H9 (cell line): ENCODE measurements at regions not wholly inside any gene's neighbourhood (a gene's known extent, or its start where the extent isn't known, plus 50 kb on each side); places are given as distances from the start of the nearest gene placed in this dataset.

Experiments
- DNase-seq: peaks from one replicate; pipeline ENCODE4 v3.0.0-alpha.2; 2017
- H2AFZ ChIP-seq: one replicate; pipeline ENCODE4 v1.6.1; 2013; ENCODE audit warnings: mild to moderate bottlenecking, low read length, control low read depth, moderate library complexity
- H2AK5ac ChIP-seq: 2 replicates; pipeline ENCODE4 v1.6.1; 2013; ENCODE audit warnings: low read length, control low read depth, mixed read lengths; ENCODE audit not compliant: insufficient read length
- H2BK120ac ChIP-seq: one replicate; pipeline ENCODE4 v1.6.1; 2013; ENCODE audit warnings: low read depth, mild to moderate bottlenecking, low read length, control low read depth, inconsistent platforms; ENCODE audit not compliant: poor library complexity, severe bottlenecking
- H2BK12ac ChIP-seq: 2 replicates; pipeline ENCODE4 v1.6.1; 2013; ENCODE audit warnings: low read length, control low read depth, mixed read lengths, low read depth; ENCODE audit not compliant: insufficient read length
- H2BK15ac ChIP-seq: 2 replicates; pipeline ENCODE4 v1.6.1; 2013; ENCODE audit warnings: low read depth, low read length, control low read depth
- H2BK20ac ChIP-seq: one replicate; pipeline ENCODE4 v1.6.1; 2013; ENCODE audit warnings: low read depth, mild to moderate bottlenecking, low read length, control low read depth, inconsistent platforms; ENCODE audit not compliant: poor library complexity, severe bottlenecking
- H2BK5ac ChIP-seq: 2 replicates; pipeline ENCODE4 v1.6.1; 2013; ENCODE audit warnings: low read length, control low read depth, mixed read lengths; ENCODE audit not compliant: insufficient read length
- H3K14ac ChIP-seq: 2 replicates; pipeline ENCODE4 v1.6.1; 2013; ENCODE audit warnings: low read length, control low read depth; ENCODE audit not compliant: insufficient read depth
- H3K18ac ChIP-seq: 2 replicates; pipeline ENCODE4 v1.6.1; 2013; ENCODE audit warnings: low read depth, mild to moderate bottlenecking, mixed read lengths, low read length, control low read depth; ENCODE audit not compliant: insufficient read length
- H3K23ac ChIP-seq: 2 replicates; pipeline ENCODE4 v1.6.1; 2013; ENCODE audit warnings: low read length, control low read depth, mixed read lengths, low read depth; ENCODE audit not compliant: insufficient read length
- H3K23me2 ChIP-seq: 2 replicates; pipeline ENCODE4 v1.6.1; 2013; ENCODE audit warnings: low read depth, mild to moderate bottlenecking, mixed read lengths, low read length, control low read depth; ENCODE audit not compliant: insufficient read length, poor library complexity, severe bottlenecking
- H3K27ac ChIP-seq: 2 replicates; pipeline ENCODE4 v1.5.1; 2013; ENCODE audit warnings: low read length, control low read depth, mixed read lengths, low read depth; ENCODE audit not compliant: insufficient read length
- H3K27me3 ChIP-seq: 2 replicates; pipeline ENCODE4 v1.6.1; 2013; ENCODE audit warnings: low read length, control low read depth, inconsistent platforms; ENCODE audit not compliant: insufficient read depth
- H3K4ac ChIP-seq: 2 replicates; pipeline ENCODE4 v1.6.1; 2013; ENCODE audit warnings: low read depth, mild to moderate bottlenecking, control low read depth, inconsistent platforms, low read length, moderate library complexity
- H3K4me1 ChIP-seq: 2 replicates; pipeline ENCODE4 v1.6.1; 2013; ENCODE audit warnings: low read length, control low read depth, inconsistent platforms; ENCODE audit not compliant: insufficient read depth
- H3K4me2 ChIP-seq: 2 replicates; pipeline ENCODE4 v1.6.1; 2013; ENCODE audit warnings: low read length, control low read depth, mixed read lengths; ENCODE audit not compliant: insufficient read length, insufficient read depth
- H3K56ac ChIP-seq: 2 replicates; pipeline ENCODE4 v1.6.1; 2013; ENCODE audit warnings: low read depth, mild to moderate bottlenecking, mixed read lengths, low read length, control low read depth; ENCODE audit not compliant: insufficient read length
- H3K79me1 ChIP-seq: 2 replicates; pipeline ENCODE4 v1.6.1; 2013; ENCODE audit warnings: low read depth, mild to moderate bottlenecking, moderate library complexity, low read length, control low read depth, inconsistent platforms; ENCODE audit not compliant: insufficient read depth, poor library complexity, severe bottlenecking
- H3K79me2 ChIP-seq: 2 replicates; pipeline ENCODE4 v1.6.1; 2013; ENCODE audit warnings: low read length, control low read depth, inconsistent platforms; ENCODE audit not compliant: insufficient read depth
- H3K9ac ChIP-seq: 2 replicates; pipeline ENCODE4 v1.6.1; 2013; ENCODE audit warnings: low read length, control low read depth, mixed read lengths; ENCODE audit not compliant: insufficient read length; ENCODE audit errors: extremely low read depth
- H3K9me3 ChIP-seq: one replicate; pipeline ENCODE4 v1.6.1; 2013; ENCODE audit warnings: low read depth, low read length, inconsistent platforms; ENCODE audit not compliant: control insufficient read depth
- H3T11ph ChIP-seq: one replicate; pipeline ENCODE4 v1.6.1; 2013; ENCODE audit warnings: mild to moderate bottlenecking, low read length, control low read depth, inconsistent platforms
- H4K20me1 ChIP-seq: one replicate; pipeline ENCODE4 v1.6.1; 2013; ENCODE audit not compliant: control insufficient read depth, insufficient read length, insufficient read depth
- H4K5ac ChIP-seq: 2 replicates; pipeline ENCODE4 v1.6.1; 2013; ENCODE audit warnings: low read depth, mild to moderate bottlenecking, mixed read lengths, low read length, control low read depth; ENCODE audit not compliant: insufficient read length
- H4K8ac ChIP-seq: replicated peaks from 2 replicates; pipeline ENCODE4 v1.6.1; 2013; ENCODE audit warnings: low read length, control low read depth, mixed read lengths, low read depth; ENCODE audit not compliant: insufficient read length
- H4K91ac ChIP-seq: 2 replicates; pipeline ENCODE4 v1.6.1; 2013; ENCODE audit warnings: low read depth, mild to moderate bottlenecking, moderate library complexity, mixed read lengths, low read length, control low read depth; ENCODE audit not compliant: insufficient read length
- H3K27ac Mint-ChIP-seq, 3 experiments: 2 replicates in 2 of 3; 3 replicates in 1 of 3; pipeline ENCODE4 v1.8.0; 2020 to 2021; ENCODE audit warnings: mixed read lengths in 3 of 3, mild to moderate bottlenecking in 1 of 3, moderate library complexity in 1 of 3
- H3K27me3 Mint-ChIP-seq: 2 replicates; pipeline ENCODE4 v1.8.0; 2021; ENCODE audit warnings: low read depth, mild to moderate bottlenecking, moderate library complexity, mixed read lengths
- H3K36me3 Mint-ChIP-seq, 3 experiments: 2 replicates in 2 of 3; 3 replicates in 1 of 3; pipeline ENCODE4 v1.8.0; 2020 to 2021; ENCODE audit warnings: low read depth in 3 of 3, mixed read lengths in 3 of 3; ENCODE audit not compliant: insufficient read depth in 1 of 3
- H3K4me1 Mint-ChIP-seq, 2 experiments: 2 replicates each; pipeline ENCODE4 v1.8.0; 2020; ENCODE audit warnings: mixed read lengths in 2 of 2
- H3K4me3 Mint-ChIP-seq, 2 experiments: 2 replicates in 1 of 2; 3 replicates in 1 of 2; pipeline ENCODE4 v1.8.0; 2020 to 2021; ENCODE audit warnings: mild to moderate bottlenecking in 2 of 2, mixed read lengths in 2 of 2, moderate library complexity in 1 of 2
- H3K9me3 Mint-ChIP-seq, 2 experiments: 2 replicates in 1 of 2; 3 replicates in 1 of 2; pipeline ENCODE4 v1.8.0; 2020; ENCODE audit warnings: mild to moderate bottlenecking in 2 of 2, mixed read lengths in 2 of 2, moderate library complexity in 1 of 2
- CTCF ChIP-seq: fragments of 200-600 bp; sonication (generic); conservative IDR thresholded peaks from 3 replicates; pipeline ENCODE4 v1.8.0; 2021; ENCODE audit warnings: antibody characterized with exemption, mild to moderate bottlenecking
- WGBS: extraction: QIAGEN DNeasy Blood & Tissue Kit; methylation state at CpG from one replicate; pipeline ENCODE4 v1.1.7; 2013; ENCODE audit warnings: missing lambda C conversion rate, low lambda C conversion rate, mixed read lengths; ENCODE audit not compliant: insufficient read length; ENCODE audit errors: extremely low coverage; 5-methylcytosine and 5-hydroxymethylcytosine counted together

DNA sequence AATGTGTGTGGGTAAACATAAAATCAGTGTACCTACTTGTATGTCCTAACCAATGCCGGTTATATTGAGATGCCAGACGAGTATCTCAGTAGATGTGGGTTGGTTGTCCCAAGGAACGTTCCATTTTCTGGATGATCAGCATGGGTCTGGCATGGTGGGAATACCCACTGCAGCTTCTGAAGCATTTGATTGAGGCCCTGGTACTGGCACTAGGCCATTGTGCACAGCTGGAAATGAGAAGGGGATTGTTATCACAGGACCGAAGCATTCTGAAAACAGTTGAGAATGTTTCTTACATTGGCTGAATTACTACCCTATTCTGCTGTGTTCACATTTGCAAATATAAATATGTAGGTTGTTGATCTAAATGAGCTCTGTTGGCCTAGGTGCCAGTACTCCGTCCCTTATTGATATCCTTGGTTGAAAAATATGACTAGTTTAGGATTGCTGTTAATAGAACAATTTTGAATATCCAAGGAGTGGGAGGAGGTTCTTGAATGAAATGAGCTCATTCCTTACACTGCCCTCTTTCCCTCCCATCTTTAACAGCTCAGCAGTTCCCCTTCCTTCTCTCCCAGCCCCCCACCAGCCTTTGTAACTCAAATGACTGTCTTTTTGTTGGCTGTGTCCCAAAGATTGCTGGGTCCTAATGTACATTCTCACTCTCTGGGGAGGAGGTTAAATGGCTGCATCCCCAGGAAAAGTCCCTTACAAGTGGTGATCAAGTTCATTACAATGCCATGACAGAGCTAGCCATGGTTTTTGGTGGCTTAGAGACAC is 293.3 kb upstream of the TPM1 start:
- H3K23me2 ChIP-seq: no peaks in the 10 kb centered on the region
- no peaks in the 10 kb centered on the region for H4K20me1 ChIP-seq
- H3K14ac ChIP-seq: no peak overlapping the region
- no peak overlapping the region for H2BK12ac ChIP-seq
- no peaks in the 10 kb centered on the region for H3K79me2 ChIP-seq
- H2BK15ac ChIP-seq: no peak overlapping the region
- no peak overlapping the region for H3K18ac ChIP-seq
- H3K79me1 ChIP-seq: no peaks in the 10 kb centered on the region
- no peak overlapping the region for H2BK120ac ChIP-seq
- H3K27me3 ChIP-seq: no peaks in the 10 kb centered on the region
- no peak overlapping the region for H2BK5ac ChIP-seq
- no peak for DNase-seq
- H2AFZ ChIP-seq: no peak overlapping the region
- H4K5ac ChIP-seq: no peak overlapping the region
- H3K9me3 ChIP-seq: no peaks in the 10 kb centered on the region
- Mint-ChIP-seq H3K4me1 (peaks cover 24 to 33% of the 10 kb centered on the region in 2 experiments), H3K9me3 (no peaks in the 10 kb centered on the region), H3K36me3 (no peaks in the 10 kb centered on the region; a peak in 1 of 7 replicates), H3K27me3 (no peaks in the 10 kb centered on the region), H3K4me3 (peak overlapping the region in 1 of 2 experiments; percentile 47; a peak in 1 of 5 replicates), H3K27ac (peak overlapping the region in 2 of 3 experiments; percentile 56 to 91; a peak in 4 of 7 replicates)
- no CpG with 5 or more reads among the region's 5 CpGs for WGBS
- H3K23ac ChIP-seq: no peak overlapping the region
- H2AK5ac ChIP-seq: no peak overlapping the region
- no peak overlapping the region for H4K8ac ChIP-seq
- H4K91ac ChIP-seq: no peak overlapping the region
- no peak overlapping the region for H3K4me2 ChIP-seq
- H3T11ph ChIP-seq: no peak overlapping the region
- no peak overlapping the region for H3K56ac ChIP-seq
- H3K27ac ChIP-seq: no peak overlapping the region
- H3K4ac ChIP-seq: no peak overlapping the region
- H3K4me1 ChIP-seq: peaks cover 14% of the 10 kb centered on the region; the same call in 1 of the 2 replicates
- H2BK20ac ChIP-seq: no peak overlapping the region
- no peak for TF ChIP-seq CTCF
- H3K9ac ChIP-seq: no peak overlapping the region
